Adipocyte (in vitro differentiated cells): ENCODE measurements at regions not wholly inside any gene's neighbourhood (a gene's known extent, or its start where the extent isn't known, plus 50 kb on each side); places are given as distances from the start of the nearest gene placed in this dataset.
"Not testable (repeated sequence)": the region's sequence is repeated elsewhere in the genome, so short reads cannot be mapped to it uniquely, and the experiment has no call there.

Experiments
- DNase-seq: peaks from one replicate; pipeline ENCODE4 v3.0.0-alpha.2; 2015; ENCODE audit warnings: low read depth
- H3K27me3 ChIP-seq: replicated peaks from 2 replicates; pipeline ENCODE4 v1.7.0; 2013; ENCODE audit warnings: mild to moderate bottlenecking, low read length, moderate library complexity; ENCODE audit not compliant: control insufficient read depth, insufficient read depth
- H3K36me3 ChIP-seq: 2 replicates; pipeline ENCODE4 v1.7.0; 2013; ENCODE audit warnings: low read length, mild to moderate bottlenecking, moderate library complexity; ENCODE audit not compliant: control insufficient read depth, insufficient read depth, severe bottlenecking
- H3K4me1 ChIP-seq: 2 replicates; pipeline ENCODE4 v1.7.0; 2013; ENCODE audit warnings: mild to moderate bottlenecking, low read length, moderate library complexity; ENCODE audit not compliant: control insufficient read depth, insufficient read depth
- H3K4me3 ChIP-seq: 2 replicates; pipeline ENCODE4 v1.7.0; 2013; ENCODE audit warnings: mild to moderate bottlenecking, low read length, moderate library complexity
- H3K9ac ChIP-seq: 2 replicates; pipeline ENCODE4 v1.7.0; 2013; ENCODE audit warnings: mild to moderate bottlenecking, low read length, moderate library complexity
- H3K9me3 ChIP-seq: 2 replicates; pipeline ENCODE4 v1.7.0; 2013; ENCODE audit warnings: mild to moderate bottlenecking, low read length, moderate library complexity; ENCODE audit not compliant: control insufficient read depth

- Histone ChIP-seq H3K36me3 (no peaks in the 10 kb centered on the region), H3K9me3 (peaks cover 3% of the 10 kb centered on the region), H3K9ac (no peak overlapping the region), H3K4me3 (no peak overlapping the region), H3K4me1 (no peaks in the 10 kb centered on the region), H3K27me3 (no peaks in the 10 kb centered on the region)
- no peak for DNase-seq
Observed at GRCh38 chr11:133635244-133635739, 103.0 kb upstream of the OPCML start.

GRCh38 chr11:133628371-133628770, 96.1 kb upstream of the OPCML start:
- not testable (repeated sequence) for H3K27me3 ChIP-seq, H3K4me3 ChIP-seq, H3K4me1 ChIP-seq, H3K36me3 ChIP-seq, H3K9ac ChIP-seq, DNase-seq, H3K9me3 ChIP-seq

DNA sequence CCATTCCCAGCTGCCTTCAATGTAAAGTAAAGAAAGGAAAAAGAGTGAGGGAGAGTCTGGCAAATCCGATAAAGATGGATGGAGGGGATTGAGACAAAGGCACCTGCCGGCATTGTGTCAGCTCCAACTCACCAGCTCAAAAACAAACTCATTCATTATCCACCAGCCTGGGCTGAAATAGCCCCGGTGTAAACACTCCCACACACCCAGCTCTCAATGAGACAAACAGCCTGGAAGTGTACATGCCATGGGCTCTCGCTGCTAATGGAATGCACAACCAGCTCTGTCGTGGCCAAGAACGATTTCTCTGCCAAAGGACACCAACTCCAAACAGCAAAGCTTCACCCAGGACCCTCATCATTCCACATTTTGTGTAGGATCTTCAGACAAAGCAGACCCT, 89.3 kb upstream of the OPCML start:
- Histone ChIP-seq H3K4me3 (no peak overlapping the region), H3K9me3 (peaks cover 8% of the 10 kb centered on the region), H3K4me1 (no peaks in the 10 kb centered on the region), H3K36me3 (no peaks in the 10 kb centered on the region), H3K9ac (no peak overlapping the region), H3K27me3 (no peaks in the 10 kb centered on the region)
- DNase-seq = no peak

GRCh38 chr11:133619973-133620372, 87.7 kb upstream of the OPCML start:
- no peaks in the 10 kb centered on the region for H3K36me3 ChIP-seq
- H3K9ac ChIP-seq = no peak overlapping the region
- no peak for DNase-seq
- no peaks in the 10 kb centered on the region for H3K4me1 ChIP-seq
- no peaks in the 10 kb centered on the region for H3K27me3 ChIP-seq
- no peak overlapping the region for H3K4me3 ChIP-seq
- H3K9me3 ChIP-seq = peaks cover 12% of the 10 kb centered on the region

DNA sequence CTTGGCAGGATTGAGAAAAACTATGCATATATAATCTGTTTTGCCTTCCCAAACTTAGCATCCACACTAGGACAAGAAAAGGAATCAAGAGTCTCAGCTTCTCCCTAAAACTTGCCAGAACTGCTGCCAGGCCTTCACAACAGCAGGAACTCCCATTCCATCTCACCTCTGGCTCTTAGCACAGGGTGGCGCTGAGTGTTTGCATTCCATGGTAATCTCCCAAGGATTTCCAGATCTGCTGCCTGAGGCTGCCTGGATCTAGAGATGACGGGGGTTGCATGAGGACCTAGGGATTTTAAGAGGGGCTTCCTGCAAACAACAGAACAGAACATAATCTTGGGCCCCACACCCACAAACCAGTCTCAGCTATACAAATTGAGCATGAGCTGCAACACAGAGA, 87.1 kb upstream of the OPCML start:
- H3K4me1 ChIP-seq = no peaks in the 10 kb centered on the region
- no peak overlapping the region for H3K4me3 ChIP-seq
- no peaks in the 10 kb centered on the region for H3K27me3 ChIP-seq
- no peaks in the 10 kb centered on the region for H3K36me3 ChIP-seq
- DNase-seq = no peak
- no peak overlapping the region for H3K9ac ChIP-seq
- peaks cover 15% of the 10 kb centered on the region for H3K9me3 ChIP-seq

DNA sequence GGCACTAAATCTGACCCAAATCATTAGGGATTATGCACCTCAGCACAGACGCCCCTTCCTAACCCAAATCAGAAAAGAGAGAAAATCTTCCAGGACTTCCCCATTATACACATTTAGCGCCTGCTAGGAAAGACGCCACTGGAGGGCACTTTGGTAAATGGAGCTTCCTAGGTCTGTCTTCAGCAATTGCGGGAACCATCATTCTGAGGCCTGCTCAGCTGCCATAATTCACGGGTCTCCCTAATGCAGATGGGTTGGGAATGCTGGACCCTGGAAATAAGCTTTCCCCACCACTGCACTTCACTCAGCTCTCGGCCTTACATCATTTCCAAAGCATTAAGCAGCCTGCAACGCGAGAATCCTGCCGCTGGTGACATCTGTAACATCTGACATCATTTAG, 86.2 kb upstream of the OPCML start:
- no peaks in the 10 kb centered on the region for H3K27me3 ChIP-seq
- H3K4me3 ChIP-seq = no peak overlapping the region
- H3K9me3 ChIP-seq = peaks cover 15% of the 10 kb centered on the region
- H3K36me3 ChIP-seq = no peaks in the 10 kb centered on the region
- H3K4me1 ChIP-seq = no peaks in the 10 kb centered on the region
- no peak overlapping the region for H3K9ac ChIP-seq
- no peak for DNase-seq

- DNase-seq = no peak
- Histone ChIP-seq H3K4me3 (no peak overlapping the region), H3K9me3 (peaks cover 2% of the 10 kb centered on the region), H3K9ac (no peak overlapping the region), H3K36me3 (no peaks in the 10 kb centered on the region), H3K4me1 (no peaks in the 10 kb centered on the region), H3K27me3 (no peaks in the 10 kb centered on the region)
Observed at GRCh38 chr11:133608496-133608895, 76.2 kb upstream of the OPCML start.

DNA sequence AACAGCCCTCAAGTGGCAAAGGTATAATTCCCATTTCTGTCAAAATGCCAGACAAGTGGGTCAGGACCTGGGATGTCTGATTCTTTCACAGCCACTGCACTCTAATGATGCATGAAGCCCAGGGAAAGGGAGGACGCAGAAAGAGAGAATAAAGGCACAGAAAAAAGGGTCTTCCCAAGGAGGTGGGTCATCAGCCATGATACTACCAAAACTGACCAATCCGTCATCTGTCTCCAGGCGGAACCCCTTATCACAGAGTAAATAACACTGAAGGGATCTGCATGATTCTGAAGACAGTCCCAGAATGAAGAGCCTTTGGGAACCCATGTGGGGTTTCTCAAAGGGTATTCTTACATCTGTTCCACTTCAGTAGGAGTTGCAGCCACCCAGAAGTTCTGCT, 73.8 kb upstream of the OPCML start:
- no peaks in the 10 kb centered on the region for H3K27me3 ChIP-seq
- H3K4me3 ChIP-seq = no peak overlapping the region
- H3K36me3 ChIP-seq = no peaks in the 10 kb centered on the region
- H3K9me3 ChIP-seq = no peaks in the 10 kb centered on the region
- no peak for DNase-seq
- H3K9ac ChIP-seq = no peak overlapping the region
- H3K4me1 ChIP-seq = no peaks in the 10 kb centered on the region

DNA sequence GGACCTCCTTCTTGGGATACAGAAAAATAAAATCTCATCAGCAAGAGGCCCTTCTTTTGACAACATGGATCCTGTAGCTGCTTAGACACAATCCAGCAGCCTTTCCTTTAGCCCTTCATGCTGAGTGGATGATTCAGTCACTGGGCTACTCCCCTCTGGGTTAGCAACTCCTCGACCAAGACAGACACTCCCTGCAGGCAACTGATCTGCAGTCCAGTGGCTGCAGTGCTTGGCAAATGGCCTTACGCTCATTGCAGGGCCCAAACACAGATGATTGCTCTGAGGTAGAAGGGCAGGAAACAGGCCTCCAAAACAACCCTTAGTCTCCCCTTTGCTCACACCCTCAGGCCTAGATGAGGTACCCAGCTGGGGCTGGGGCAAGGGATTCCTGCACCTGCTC, 73.2 kb upstream of the OPCML start:
- Histone ChIP-seq H3K36me3 (no peaks in the 10 kb centered on the region), H3K9me3 (no peaks in the 10 kb centered on the region), H3K9ac (no peak overlapping the region), H3K27me3 (no peaks in the 10 kb centered on the region), H3K4me3 (no peak overlapping the region), H3K4me1 (no peaks in the 10 kb centered on the region)
- no peak for DNase-seq

DNA sequence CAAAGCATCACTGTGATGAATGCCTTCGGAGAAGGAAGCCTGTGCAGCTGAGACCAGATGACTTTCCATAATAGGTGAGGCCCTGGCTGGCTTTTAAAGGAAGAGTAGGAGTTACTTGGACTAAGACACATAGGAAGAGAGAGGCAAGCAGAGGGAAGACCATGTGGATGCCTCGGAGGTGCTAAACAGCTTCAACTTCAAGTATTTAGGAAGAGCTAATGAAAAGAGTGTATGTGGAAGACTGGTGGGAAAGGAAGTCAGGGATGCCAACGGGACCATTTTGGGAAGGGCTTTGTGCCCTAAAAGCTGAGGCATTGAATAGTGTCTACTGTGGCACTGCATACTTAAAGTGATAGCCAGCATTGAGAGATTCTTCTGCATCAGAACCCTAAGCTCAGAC, 69.3 kb upstream of the OPCML start:
- H3K36me3 ChIP-seq = no peaks in the 10 kb centered on the region
- no peaks in the 10 kb centered on the region for H3K4me1 ChIP-seq
- no peaks in the 10 kb centered on the region for H3K27me3 ChIP-seq
- no peak overlapping the region for H3K4me3 ChIP-seq
- no peaks in the 10 kb centered on the region for H3K9me3 ChIP-seq
- DNase-seq = no peak
- H3K9ac ChIP-seq = no peak overlapping the region

- no peaks in the 10 kb centered on the region for H3K9me3 ChIP-seq
Observed at GRCh38 chr11:133600786-133601185, 68.5 kb upstream of the OPCML start.

DNA sequence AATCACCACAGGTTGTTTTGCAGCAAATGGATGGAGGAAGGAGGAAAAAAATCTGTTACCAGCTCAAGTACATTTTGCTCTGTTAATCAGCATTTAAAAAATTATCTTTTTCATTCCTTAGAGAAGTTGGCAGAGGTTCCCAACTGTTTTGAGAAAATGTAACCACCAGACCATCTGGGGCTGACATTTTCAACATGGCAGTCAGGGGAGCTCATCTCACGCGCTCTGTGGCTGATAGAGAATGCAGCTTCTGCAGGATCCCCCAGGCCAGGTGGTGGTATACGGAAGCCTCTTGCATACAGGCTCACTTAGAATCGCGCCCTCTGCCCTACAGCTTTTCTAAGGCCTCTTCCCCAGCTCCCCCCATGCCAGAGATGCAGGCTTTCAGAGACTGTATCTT, 68.0 kb upstream of the OPCML start:
- Histone ChIP-seq H3K9ac (no peak overlapping the region), H3K4me1 (no peaks in the 10 kb centered on the region), H3K9me3 (no peaks in the 10 kb centered on the region), H3K27me3 (no peaks in the 10 kb centered on the region), H3K4me3 (no peak overlapping the region), H3K36me3 (no peaks in the 10 kb centered on the region)
- DNase-seq = no peak

More at GRCh38 chr11:133600786-133601185, 68.5 kb upstream of the OPCML start:
- H3K9ac ChIP-seq = no peak overlapping the region
- H3K27me3 ChIP-seq = no peaks in the 10 kb centered on the region
- no peaks in the 10 kb centered on the region for H3K36me3 ChIP-seq
- DNase-seq = no peak
- no peak overlapping the region for H3K4me3 ChIP-seq
- no peaks in the 10 kb centered on the region for H3K4me1 ChIP-seq
